OCI-LY7 (cell line): ENCODE measurements at regions not wholly inside any gene's neighbourhood (a gene's known extent, or its start where the extent isn't known, plus 50 kb on each side); places are given as distances from the start of the nearest gene placed in this dataset.

Experiments
- BruUV-seq: library from RNA; stranded (reverse); fragments of 400-500 nt; replicated peaks from 2 replicates; lab custom pipeline; 2021; lab: Mats Ljungman, UMichigan
- CTCF ChIA-PET: fragments of 300-600 bp; sonication (Branson Sonifier 250); formaldehyde crosslinking; loops from one replicate; lab custom pipeline; 2022; ENCODE audit warnings: antibody characterized with exemption; ENCODE audit not compliant: unreplicated experiment; lab: Charles Lee
- POLR2A ChIA-PET: fragments of 300-600 bp; sonication (Branson Sonifier 250); formaldehyde crosslinking; loops from one replicate; lab custom pipeline; 2022; ENCODE audit warnings: antibody characterized with exemption; lab: Charles Lee
- DNase-seq: peaks from one replicate; pipeline ENCODE4 v3.0.0-alpha.2; 2015; ENCODE audit warnings: low spot score
- H2AFZ ChIP-seq: fragments of 200-600 bp; sonication (generic), shearing (Covaris generic); 2 replicates; pipeline ENCODE4 v1.6.1; 2014; ENCODE audit warnings: mild to moderate bottlenecking, antibody characterized with exemption, low read length, moderate library complexity
- H3K27ac ChIP-seq: fragments of 200-600 bp; sonication (generic); 2 replicates; pipeline ENCODE4 v1.5.1; 2014; ENCODE audit warnings: mixed run types, low read depth, mild to moderate bottlenecking, moderate library complexity, low read length, inconsistent platforms; ENCODE audit not compliant: poor library complexity, severe bottlenecking
- H3K36me3 ChIP-seq: fragments of 200-600 bp; sonication (generic); 2 replicates; pipeline ENCODE4 v1.6.1; 2014; ENCODE audit warnings: mild to moderate bottlenecking, antibody characterized with exemption, low read length, moderate library complexity, mixed read lengths; ENCODE audit not compliant: insufficient read depth
- H3K4me1 ChIP-seq: fragments of 200-600 bp; sonication (generic); 2 replicates; pipeline ENCODE4 v1.5.1; 2014; ENCODE audit warnings: mild to moderate bottlenecking, low read length; ENCODE audit not compliant: insufficient read depth, poor library complexity, severe bottlenecking
- H3K4me2 ChIP-seq: fragments of 200-600 bp; sonication (generic); 2 replicates; pipeline ENCODE4 v1.6.1; 2014; ENCODE audit warnings: mild to moderate bottlenecking, low read length
- H3K4me3 ChIP-seq: fragments of 200-600 bp; sonication (generic); 2 replicates; pipeline ENCODE4 v1.5.1; 2014; ENCODE audit warnings: mild to moderate bottlenecking, low read depth, low read length; ENCODE audit not compliant: poor library complexity, severe bottlenecking
- H3K79me2 ChIP-seq: fragments of 200-600 bp; sonication (generic); 2 replicates; pipeline ENCODE4 v1.6.1; 2016; ENCODE audit warnings: low read depth, mild to moderate bottlenecking, low read length, moderate library complexity, mixed read lengths; ENCODE audit not compliant: insufficient read depth
- H3K9me2 ChIP-seq: fragments of 200-600 bp; sonication (generic); 2 replicates; pipeline ENCODE4 v1.6.1; 2016; ENCODE audit warnings: mild to moderate bottlenecking, low read length, mixed read lengths; ENCODE audit not compliant: insufficient read depth
- H3K9me3 ChIP-seq: fragments of 200-600 bp; sonication (generic); 2 replicates; pipeline ENCODE4 v1.6.1; 2014; ENCODE audit warnings: mild to moderate bottlenecking, mixed run types, low read length, mixed read lengths
- H4K20me1 ChIP-seq: fragments of 200-600 bp; sonication (generic); 2 replicates; pipeline ENCODE4 v1.6.1; 2014; ENCODE audit warnings: mild to moderate bottlenecking, antibody characterized with exemption, low read length, moderate library complexity, mixed read lengths; ENCODE audit not compliant: insufficient read depth
- EZH2phosphoT487 ChIP-seq: fragments of 200-600 bp; sonication (generic); IDR thresholded peaks from 2 replicates; pipeline ENCODE4 v1.6.1; 2018; ENCODE audit warnings: low read depth, borderline replicate concordance, mild to moderate bottlenecking, mixed run types, antibody characterized with exemption, low read length, moderate library complexity, mixed read lengths
- intact Hi-C: fragments of 100-400 bp; cut with micrococcal nuclease; formaldehyde crosslinking; loops from one replicate; pipeline ENCODE4 v1.10.0; 2022; ENCODE audit not compliant: unreplicated experiment
- TF ChIP-seq, protein P1 (sequence below): fragments of 200-600 bp; sonication (generic); conservative IDR thresholded peaks from 2 replicates; pipeline ENCODE4 v1.5.1; 2014; ENCODE audit warnings: mild to moderate bottlenecking, antibody characterized with exemption, low read length, moderate library complexity, mixed read lengths

DNA sequence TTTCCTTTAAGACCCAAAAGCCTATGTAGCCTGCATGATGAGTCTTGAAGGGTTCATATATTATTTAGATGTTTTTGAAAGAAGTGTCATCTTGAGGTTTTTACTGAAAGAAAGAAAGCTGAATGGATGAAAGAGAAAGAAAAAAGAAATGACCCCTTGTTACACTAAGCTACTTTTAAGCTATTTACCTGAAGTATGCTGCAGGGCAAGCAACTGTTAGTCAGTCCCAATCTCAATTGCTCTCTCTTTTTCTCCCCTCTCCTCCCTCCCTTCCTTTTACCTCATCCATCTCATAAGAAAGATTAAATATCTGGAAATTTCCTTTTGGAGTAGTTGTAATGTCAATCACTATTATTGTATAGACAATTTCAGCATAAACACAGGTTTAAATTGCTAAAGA lies 512.4 kb downstream of the TMTC2 start:
- no peak overlapping the region for H2AFZ ChIP-seq
- H3K9me2 ChIP-seq: no peaks in the 10 kb centered on the region
- no peak for DNase-seq
- H3K4me1 ChIP-seq: no peaks in the 10 kb centered on the region
- H3K27ac ChIP-seq: no peak overlapping the region
- no peaks in the 10 kb centered on the region for H4K20me1 ChIP-seq
- TF ChIP-seq, protein P1, sequence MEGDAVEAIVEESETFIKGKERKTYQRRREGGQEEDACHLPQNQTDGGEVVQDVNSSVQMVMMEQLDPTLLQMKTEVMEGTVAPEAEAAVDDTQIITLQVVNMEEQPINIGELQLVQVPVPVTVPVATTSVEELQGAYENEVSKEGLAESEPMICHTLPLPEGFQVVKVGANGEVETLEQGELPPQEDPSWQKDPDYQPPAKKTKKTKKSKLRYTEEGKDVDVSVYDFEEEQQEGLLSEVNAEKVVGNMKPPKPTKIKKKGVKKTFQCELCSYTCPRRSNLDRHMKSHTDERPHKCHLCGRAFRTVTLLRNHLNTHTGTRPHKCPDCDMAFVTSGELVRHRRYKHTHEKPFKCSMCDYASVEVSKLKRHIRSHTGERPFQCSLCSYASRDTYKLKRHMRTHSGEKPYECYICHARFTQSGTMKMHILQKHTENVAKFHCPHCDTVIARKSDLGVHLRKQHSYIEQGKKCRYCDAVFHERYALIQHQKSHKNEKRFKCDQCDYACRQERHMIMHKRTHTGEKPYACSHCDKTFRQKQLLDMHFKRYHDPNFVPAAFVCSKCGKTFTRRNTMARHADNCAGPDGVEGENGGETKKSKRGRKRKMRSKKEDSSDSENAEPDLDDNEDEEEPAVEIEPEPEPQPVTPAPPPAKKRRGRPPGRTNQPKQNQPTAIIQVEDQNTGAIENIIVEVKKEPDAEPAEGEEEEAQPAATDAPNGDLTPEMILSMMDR: no peak
- no peak for TF ChIP-seq EZH2phosphoT487
- ChIA-PET POLR2A (interaction anchor here (0.6 to 0.9 kb wide), 2 partner anchors 15 to 1302 kb away, joined by 3 read pairs; no protein-coding TSS in a partner anchor), CTCF (no interaction called here)
- H3K79me2 ChIP-seq: no peaks in the 10 kb centered on the region
- intact Hi-C loops: no loop called here
- H3K4me2 ChIP-seq: no peak overlapping the region
- BruUV-seq: no TSS peak
- no peak overlapping the region for H3K4me3 ChIP-seq
- no peaks in the 10 kb centered on the region for H3K9me3 ChIP-seq
- H3K36me3 ChIP-seq: no peaks in the 10 kb centered on the region

DNA sequence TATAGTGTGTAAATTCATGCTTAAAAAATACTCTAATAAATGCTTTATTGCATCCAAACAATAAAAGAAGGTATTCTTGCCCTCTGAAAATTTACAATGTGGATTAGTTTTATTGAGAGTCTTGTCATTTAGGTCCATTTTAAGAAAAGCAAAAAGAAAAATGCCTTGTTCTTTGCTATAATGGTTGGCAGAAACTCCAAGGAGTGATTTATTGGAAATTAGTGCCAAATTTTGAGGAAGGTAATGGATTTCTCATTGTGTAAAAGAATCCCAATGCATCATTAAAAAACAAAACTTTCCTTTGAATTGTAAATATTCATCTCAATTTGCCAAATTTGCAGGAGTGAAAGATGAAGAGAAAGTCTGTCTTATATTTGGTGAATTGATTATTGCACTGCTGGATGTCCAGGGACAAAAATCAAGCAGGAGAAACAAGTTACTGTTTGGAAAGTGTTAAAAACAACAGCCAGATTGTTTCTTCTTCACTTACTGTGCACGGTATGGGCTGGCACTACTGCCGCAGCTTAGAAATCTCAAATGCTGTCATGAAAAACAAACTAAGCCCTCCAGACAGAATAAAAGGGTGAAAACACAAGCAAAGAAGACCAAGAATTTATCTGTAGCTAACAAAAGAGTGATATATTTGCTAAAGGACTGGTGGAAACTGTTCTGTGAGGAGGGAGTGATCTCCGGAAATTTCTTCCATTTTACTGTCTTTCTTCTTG lies 511.7 kb downstream of the TMTC2 start:
- no peaks in the 10 kb centered on the region for H4K20me1 ChIP-seq
- ChIA-PET POLR2A (no interaction called here), CTCF (no interaction called here)

DNA sequence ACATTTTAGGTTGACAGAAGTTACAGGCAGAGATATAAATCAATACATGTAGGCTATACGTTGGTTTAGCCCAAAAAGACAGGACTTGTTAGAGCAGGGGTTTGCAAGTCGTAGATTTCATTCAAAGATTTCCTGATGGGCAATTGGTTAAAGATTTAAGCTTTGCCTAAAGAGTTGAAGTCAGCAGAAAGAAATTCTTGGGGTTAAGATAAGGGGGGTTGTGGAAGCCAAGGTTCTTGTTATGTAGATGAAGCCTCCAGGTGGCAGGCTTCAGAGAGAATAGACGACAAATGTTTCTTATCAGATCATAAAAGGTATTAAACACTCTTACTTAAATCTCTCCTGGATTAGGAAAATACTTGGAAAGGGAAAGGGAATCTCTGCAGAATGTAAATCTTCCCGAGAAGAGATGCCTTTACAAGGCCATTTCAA lies 510.8 kb downstream of the TMTC2 start:
- Histone ChIP-seq H2AFZ (no peak overlapping the region), H3K4me2 (no peak overlapping the region), H4K20me1 (no peaks in the 10 kb centered on the region), H3K9me3 (no peaks in the 10 kb centered on the region), H3K36me3 (no peaks in the 10 kb centered on the region), H3K27ac (no peak overlapping the region), H3K4me3 (no peak overlapping the region), H3K9me2 (no peaks in the 10 kb centered on the region), H3K4me1 (no peaks in the 10 kb centered on the region), H3K79me2 (no peaks in the 10 kb centered on the region)
- ChIA-PET CTCF (no interaction called here), POLR2A (no interaction called here)
- no peak for DNase-seq
- intact Hi-C loops: no loop called here
- BruUV-seq: no TSS peak
- TF ChIP-seq, protein P1: no peak
- no peak for TF ChIP-seq EZH2phosphoT487

More for the DNA sequence above, 511.7 kb downstream of the TMTC2 start:
- Histone ChIP-seq H3K4me3 (no peak overlapping the region), H3K9me3 (no peaks in the 10 kb centered on the region), H3K36me3 (no peaks in the 10 kb centered on the region), H3K27ac (no peak overlapping the region), H2AFZ (no peak overlapping the region), H3K79me2 (no peaks in the 10 kb centered on the region), H3K4me2 (no peak overlapping the region), H3K4me1 (no peaks in the 10 kb centered on the region), H3K9me2 (no peaks in the 10 kb centered on the region)
- TF ChIP-seq, protein P1: no peak
- TF ChIP-seq EZH2phosphoT487: no peak
- no TSS peak for BruUV-seq
- DNase-seq: no peak
- intact Hi-C loops: no loop called here
